SK-N-SH treated with all-trans-retinoic acid at 6 μM for 48 hours (cell line): ENCODE measurements at regions not wholly inside any gene's neighbourhood (a gene's known extent, or its start where the extent isn't known, plus 50 kb on each side); places are given as distances from the start of the nearest gene placed in this dataset.

Experiments
- ESRRG ChIP-seq: fragments of 250-450 bp; sonication (Bioruptor Pico); IDR thresholded peaks from 2 replicates; pipeline ENCODE4 v1.6.1; 2021; ENCODE audit warnings: mild to moderate bottlenecking
- GLIS3 ChIP-seq: fragments of 250-450 bp; sonication (Bioruptor Pico); IDR thresholded peaks from 2 replicates; pipeline ENCODE4 v1.5.0; 2020; ENCODE audit warnings: mild to moderate bottlenecking, moderate library complexity
- OSR1 ChIP-seq: fragments of 250-450 bp; sonication (Bioruptor Pico); IDR thresholded peaks from 2 replicates; pipeline ENCODE4 v1.8.0; 2022; ENCODE audit warnings: moderate library complexity, mild to moderate bottlenecking, inconsistent platforms
- RARB ChIP-seq: fragments of 250-450 bp; sonication (Bioruptor Pico); IDR thresholded peaks from 2 replicates; pipeline ENCODE4 v1.8.0; 2021; ENCODE audit warnings: mild to moderate bottlenecking, moderate library complexity
- TOX ChIP-seq: fragments of 250-450 bp; sonication (Bioruptor Pico); IDR thresholded peaks from 2 replicates; pipeline ENCODE4 v1.8.0; 2021; ENCODE audit warnings: mild to moderate bottlenecking, moderate library complexity, borderline replicate concordance
- ZC3H10 ChIP-seq: fragments of 250-450 bp; sonication (Bioruptor Pico); IDR thresholded peaks from 2 replicates; pipeline ENCODE4 v1.5.1; 2021; ENCODE audit warnings: mild to moderate bottlenecking, moderate library complexity
- ZNF565 ChIP-seq: fragments of 450-650 bp; formaldehyde crosslinking; conservative IDR thresholded peaks from 2 replicates; pipeline ENCODE4 v1.5.0; 2020; ENCODE audit warnings: low read depth, mild to moderate bottlenecking, moderate library complexity
- TF ChIP-seq, protein P1 (sequence below): fragments of 250-450 bp; sonication (Bioruptor Pico); IDR thresholded peaks from 2 replicates; pipeline ENCODE4 v1.8.0; 2021; ENCODE audit warnings: low read depth, mild to moderate bottlenecking, moderate library complexity, borderline replicate concordance

DNA sequence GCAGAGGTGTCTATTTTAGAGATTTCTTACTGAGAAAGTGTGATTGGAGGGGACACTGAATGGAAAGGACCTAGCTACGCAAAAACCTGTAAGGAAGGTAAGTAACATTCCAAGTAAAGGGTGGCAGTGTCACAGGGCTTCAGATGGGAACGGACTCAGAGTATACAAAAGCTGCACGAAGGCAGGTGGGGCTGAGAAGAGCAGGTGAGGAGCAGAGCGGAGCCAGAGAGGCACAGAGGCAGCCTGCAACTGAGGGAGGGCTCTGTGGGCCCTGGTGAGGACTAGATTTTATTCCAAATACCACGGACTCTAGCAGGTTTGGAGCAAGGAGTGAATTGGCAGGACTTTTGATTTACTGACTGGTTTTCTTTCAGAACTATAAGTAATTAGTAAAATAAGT lies 331.3 kb upstream of the PKDCC start:
- no peak for TF ChIP-seq GLIS3 (CRISPR knock-in tag)
- TF ChIP-seq RARB (CRISPR knock-in tag), result no peak
- TF ChIP-seq, protein P1, sequence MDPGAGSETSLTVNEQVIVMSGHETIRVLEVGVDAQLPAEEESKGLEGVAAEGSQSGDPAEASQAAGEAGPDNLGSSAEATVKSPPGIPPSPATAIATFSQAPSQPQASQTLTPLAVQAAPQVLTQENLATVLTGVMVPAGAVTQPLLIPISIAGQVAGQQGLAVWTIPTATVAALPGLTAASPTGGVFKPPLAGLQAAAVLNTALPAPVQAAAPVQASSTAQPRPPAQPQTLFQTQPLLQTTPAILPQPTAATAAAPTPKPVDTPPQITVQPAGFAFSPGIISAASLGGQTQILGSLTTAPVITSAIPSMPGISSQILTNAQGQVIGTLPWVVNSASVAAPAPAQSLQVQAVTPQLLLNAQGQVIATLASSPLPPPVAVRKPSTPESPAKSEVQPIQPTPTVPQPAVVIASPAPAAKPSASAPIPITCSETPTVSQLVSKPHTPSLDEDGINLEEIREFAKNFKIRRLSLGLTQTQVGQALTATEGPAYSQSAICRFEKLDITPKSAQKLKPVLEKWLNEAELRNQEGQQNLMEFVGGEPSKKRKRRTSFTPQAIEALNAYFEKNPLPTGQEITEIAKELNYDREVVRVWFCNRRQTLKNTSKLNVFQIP (CRISPR knock-in tag), result no peak
- no peak for TF ChIP-seq TOX (CRISPR knock-in tag)
- no peak for TF ChIP-seq ZNF565 (CRISPR knock-in tag)
- TF ChIP-seq ZC3H10 (CRISPR knock-in tag), result no peak
- no peak for TF ChIP-seq OSR1 (CRISPR knock-in tag)
- TF ChIP-seq ESRRG (CRISPR knock-in tag), result no peak
